ENCODE measurements at regions not wholly inside any gene's neighbourhood (a gene's known extent, or its start where the extent isn't known, plus 50 kb on each side); places are given as distances from the start of the nearest gene placed in this dataset.

DNA sequence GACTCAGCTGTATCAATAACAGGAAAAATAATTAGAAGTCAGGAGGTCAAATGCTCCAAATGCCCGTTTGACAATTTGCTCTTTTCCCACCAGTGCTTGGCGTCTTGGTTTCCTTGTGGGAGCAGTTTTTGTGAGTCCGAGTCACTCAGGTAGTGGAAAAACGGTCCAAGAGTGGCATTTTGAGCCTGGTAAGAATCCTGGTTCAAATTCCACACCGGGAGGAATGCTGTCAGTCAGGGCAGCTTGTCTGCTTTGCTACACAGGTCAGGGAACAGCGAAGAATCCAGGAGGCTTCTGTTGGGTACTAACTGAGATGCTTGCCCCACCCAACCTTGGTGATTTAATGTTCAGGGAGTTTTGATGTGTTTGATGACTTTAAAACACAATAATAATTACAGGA lies 209.5 kb downstream of the HERPUD2 start:
- TF ChIP-seq, protein P1, sequence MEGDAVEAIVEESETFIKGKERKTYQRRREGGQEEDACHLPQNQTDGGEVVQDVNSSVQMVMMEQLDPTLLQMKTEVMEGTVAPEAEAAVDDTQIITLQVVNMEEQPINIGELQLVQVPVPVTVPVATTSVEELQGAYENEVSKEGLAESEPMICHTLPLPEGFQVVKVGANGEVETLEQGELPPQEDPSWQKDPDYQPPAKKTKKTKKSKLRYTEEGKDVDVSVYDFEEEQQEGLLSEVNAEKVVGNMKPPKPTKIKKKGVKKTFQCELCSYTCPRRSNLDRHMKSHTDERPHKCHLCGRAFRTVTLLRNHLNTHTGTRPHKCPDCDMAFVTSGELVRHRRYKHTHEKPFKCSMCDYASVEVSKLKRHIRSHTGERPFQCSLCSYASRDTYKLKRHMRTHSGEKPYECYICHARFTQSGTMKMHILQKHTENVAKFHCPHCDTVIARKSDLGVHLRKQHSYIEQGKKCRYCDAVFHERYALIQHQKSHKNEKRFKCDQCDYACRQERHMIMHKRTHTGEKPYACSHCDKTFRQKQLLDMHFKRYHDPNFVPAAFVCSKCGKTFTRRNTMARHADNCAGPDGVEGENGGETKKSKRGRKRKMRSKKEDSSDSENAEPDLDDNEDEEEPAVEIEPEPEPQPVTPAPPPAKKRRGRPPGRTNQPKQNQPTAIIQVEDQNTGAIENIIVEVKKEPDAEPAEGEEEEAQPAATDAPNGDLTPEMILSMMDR (IDR thresholded peaks at IDR 0.05; ENCODE audit: borderline replicate concordance, insufficient read depth, low read depth, low read length): no peak
- no peak overlapping the region for H3K4me3 ChIP-seq (ENCODE audit: low read depth, low read length)

GRCh38 chr7:35483568-35483967 lies 211.4 kb downstream of the HERPUD2 start:
- H3K4me3 ChIP-seq (ENCODE audit: low read depth, low read length): no peak overlapping the region
- TF ChIP-seq, protein P1 (IDR thresholded peaks at IDR 0.05; ENCODE audit: borderline replicate concordance, insufficient read depth, low read depth, low read length): no peak

DNA sequence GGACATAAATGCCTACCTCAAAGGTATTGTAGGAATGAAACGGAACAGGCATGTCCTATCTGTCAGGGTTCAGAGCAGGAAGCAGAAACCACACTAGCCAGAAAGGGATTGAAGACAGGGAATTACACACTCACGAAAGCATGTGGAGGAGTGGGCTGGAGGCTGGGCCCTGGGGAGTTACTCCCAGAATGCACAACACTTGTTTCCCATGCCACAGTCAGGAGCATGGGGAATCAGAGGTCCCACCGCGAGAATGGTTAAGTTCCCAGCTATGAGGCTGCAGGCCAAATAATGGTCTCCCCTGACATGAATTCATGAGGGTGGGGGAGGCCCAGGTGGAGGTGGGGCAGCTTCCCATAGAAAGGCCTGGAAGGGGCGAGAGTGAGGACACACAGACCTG lies 212.7 kb downstream of the HERPUD2 start:
- no peak overlapping the region for H3K4me3 ChIP-seq (ENCODE audit: low read depth, low read length)
- TF ChIP-seq, protein P1 (IDR thresholded peaks at IDR 0.05; ENCODE audit: borderline replicate concordance, insufficient read depth, low read depth, low read length): no peak

DNA sequence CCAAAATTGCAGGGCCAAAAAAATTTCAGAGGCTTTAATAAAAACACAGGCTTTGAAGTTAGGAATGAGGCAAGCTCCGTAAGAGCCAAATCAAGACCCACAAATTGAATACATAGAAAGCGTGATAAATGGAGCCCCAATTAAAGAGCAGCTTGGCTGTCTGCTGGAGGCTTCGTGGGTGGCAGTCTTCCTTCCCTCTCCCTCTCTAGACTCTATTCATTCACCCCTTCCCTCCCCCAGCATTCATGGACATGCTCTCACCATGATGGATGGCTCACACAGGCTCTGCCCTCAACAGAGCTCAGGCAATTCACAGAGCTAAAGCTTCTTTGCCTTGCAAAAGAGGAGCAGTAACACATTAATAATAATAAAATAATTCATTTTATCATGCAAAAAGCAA lies 214.1 kb downstream of the HERPUD2 start:
- TF ChIP-seq, protein P1 (IDR thresholded peaks at IDR 0.05; ENCODE audit: borderline replicate concordance, insufficient read depth, low read depth, low read length): no peak
- no peak overlapping the region for H3K4me3 ChIP-seq (ENCODE audit: low read depth, low read length)

DNA sequence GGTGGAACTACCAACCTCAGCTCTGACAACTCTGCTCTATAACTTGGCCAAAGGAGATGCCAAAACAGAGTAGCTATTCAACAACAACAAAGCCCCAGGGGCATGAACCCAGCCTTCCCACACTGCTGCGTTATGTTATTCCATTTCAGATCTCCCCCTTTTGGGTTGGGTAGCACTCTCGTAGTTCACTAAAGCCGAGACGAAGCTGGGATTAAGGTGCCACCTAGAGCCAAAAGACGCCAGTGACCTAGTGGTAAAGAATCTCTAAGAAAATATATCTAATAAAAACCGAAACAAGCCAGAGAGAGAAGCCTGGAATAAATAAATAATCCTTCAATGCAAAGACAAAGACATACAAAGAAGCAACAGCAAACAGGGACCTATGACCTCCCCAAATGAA lies 217.3 kb downstream of the HERPUD2 start:
- H3K4me3 ChIP-seq (ENCODE audit: low read depth, low read length): no peak overlapping the region
- TF ChIP-seq, protein P1 (IDR thresholded peaks at IDR 0.05; ENCODE audit: borderline replicate concordance, insufficient read depth, low read depth, low read length): no peak

GRCh38 chr7:35474100-35474499 lies 220.2 kb upstream of the TBX20 start:
- TF ChIP-seq, protein P1 (IDR thresholded peaks at IDR 0.05; ENCODE audit: borderline replicate concordance, insufficient read depth, low read depth, low read length): no peak
- no peak overlapping the region for H3K4me3 ChIP-seq (ENCODE audit: low read depth, low read length)

GRCh38 chr7:35468606-35469005 lies 214.7 kb upstream of the TBX20 start:
- no peak overlapping the region for H3K4me3 ChIP-seq (ENCODE audit: low read depth, low read length)
- TF ChIP-seq, protein P1 (IDR thresholded peaks at IDR 0.05; ENCODE audit: borderline replicate concordance, insufficient read depth, low read depth, low read length): no peak
